Loucy (cell line): ENCODE measurements at regions not wholly inside any gene's neighbourhood (a gene's known extent, or its start where the extent isn't known, plus 50 kb on each side); places are given as distances from the start of the nearest gene placed in this dataset.

Source experiments
- CTCF ChIP-seq: fragments of 200-600 bp; sonication (generic); conservative IDR thresholded peaks from 2 replicates; pipeline ENCODE4 v1.5.1; 2014; ENCODE audit warnings: mild to moderate bottlenecking, antibody characterized with exemption, low read length
- EZH2phosphoT487 ChIP-seq: fragments of 200-600 bp; IDR thresholded peaks from 2 replicates; pipeline ENCODE4 v1.6.1; 2018; ENCODE audit warnings: antibody characterized with exemption, mild to moderate bottlenecking, moderate library complexity, borderline replicate concordance

- no peak for TF ChIP-seq CTCF
- TF ChIP-seq EZH2phosphoT487: no peak
Measured at GRCh38 chr1:4532656-4533055, 121.8 kb upstream of the AJAP1 start.
